ENCODE measurements at regions not wholly inside any gene's neighbourhood (a gene's known extent, or its start where the extent isn't known, plus 50 kb on each side); places are given as distances from the start of the nearest gene placed in this dataset.

DNA sequence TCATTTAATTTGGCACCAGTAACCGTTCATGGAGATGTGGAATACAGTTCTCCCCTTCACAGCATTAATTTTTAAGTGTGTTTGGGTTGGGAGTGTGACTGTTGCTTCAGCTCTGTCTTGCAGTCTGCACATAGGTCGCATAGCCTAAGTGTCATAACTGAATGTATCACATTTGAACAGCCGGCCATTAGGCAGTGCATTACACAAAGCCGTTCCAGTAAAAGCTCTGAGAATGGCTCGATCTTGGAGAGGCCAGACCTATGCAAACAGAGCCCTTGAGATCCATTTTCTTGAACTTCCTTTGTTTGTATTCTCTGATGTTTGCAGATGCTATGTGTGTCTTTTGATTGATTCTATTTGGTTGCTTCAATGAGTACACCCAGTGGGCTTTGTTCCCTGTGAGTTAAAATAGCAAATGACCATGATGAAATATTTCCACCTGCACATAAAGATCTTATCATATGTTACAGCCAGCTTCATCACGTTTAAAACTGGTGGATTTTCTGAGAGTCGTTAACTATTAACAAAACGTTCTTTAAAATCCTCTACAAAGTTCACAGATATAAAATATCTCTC, 1104.9 kb upstream of the SLC10A2 start:
- DNase-seq (ENCODE audit: low read depth in 1 of 2, low spot score in 2 of 2) (no peak), FAIRE-seq (no peak)
- H3K56ac ChIP-seq (replicated peaks; ENCODE audit: insufficient read length, low read depth, low read length): no peak overlapping the region
- no peaks in the 10 kb centered on the region for H3K23me2 ChIP-seq (ENCODE audit: low read depth, low read length)
- H3K27ac ChIP-seq (ENCODE audit: low read depth, low read length): no peak overlapping the region
- no peak overlapping the region for H3K4me2 ChIP-seq (ENCODE audit: insufficient read depth in 1 of 2, low read depth in 2 of 2, low read length in 2 of 2)
- H4K20me1 ChIP-seq (replicated peaks in 1 of 2; ENCODE audit: control insufficient read depth in 1 of 2, insufficient read depth in 2 of 2, low read length in 2 of 2): no peaks in the 10 kb centered on the region
- H3K4me3 ChIP-seq (ENCODE audit: extremely low read depth in 1 of 4, insufficient read depth in 2 of 4, low read depth in 3 of 4, low read length in 4 of 4): no peak overlapping the region
- H2BK12ac ChIP-seq (ENCODE audit: low read depth, low read length): no peak overlapping the region
- H2BK15ac ChIP-seq (ENCODE audit: low read length): no peak overlapping the region
- no peak overlapping the region for H4K91ac ChIP-seq (replicated peaks; ENCODE audit: insufficient read length, low read length)
- no peak overlapping the region for H3K23ac ChIP-seq (ENCODE audit: insufficient read length)
- no peak overlapping the region for H4K5ac ChIP-seq (ENCODE audit: insufficient read length, low read depth, low read length)
- no peak overlapping the region for H2BK5ac ChIP-seq (ENCODE audit: low read depth, low read length)
- H2BK120ac ChIP-seq (replicated peaks; ENCODE audit: low read depth, low read length): no peak overlapping the region
- H4K8ac ChIP-seq (ENCODE audit: extremely low read depth, insufficient read depth, low read length): no peak overlapping the region
- peaks cover 0 to 1% (median 0%) of the 10 kb centered on the region in 4 experiments; a peak in 1 of 7 replicates for H3K27me3 ChIP-seq (replicated peaks in 1 of 4; ENCODE audit: control insufficient read depth in 3 of 4, extremely low read depth in 1 of 4, insufficient read depth in 3 of 4, low read length in 3 of 4)
- no peaks in the 10 kb centered on the region for H3K9me3 ChIP-seq (ENCODE audit: insufficient read depth in 2 of 2, low read depth in 1 of 2, low read length in 1 of 2)
- H2AK5ac ChIP-seq (ENCODE audit: low read depth, low read length): no peak overlapping the region
- no peaks in the 10 kb centered on the region for H3K4me1 ChIP-seq (replicated peaks in 1 of 4; ENCODE audit: control insufficient read depth in 3 of 4, insufficient read depth in 4 of 4, low read length in 3 of 4)
- H3K18ac ChIP-seq (ENCODE audit: extremely low read depth, low read length): no peak overlapping the region
- no peak overlapping the region for H2AFZ ChIP-seq (ENCODE audit: low read length)
- 85% methylated on average over 8 of the region's 8 CpGs; no CpG with 5 or more reads in 1 of the 2 experiments for WGBS, 2 experiments (ENCODE audit: extremely low coverage in 1 of 2, insufficient coverage in 1 of 2, insufficient read length in 1 of 2, insufficient replicate concordance in 2 of 2, low coverage in 1 of 2, low lambda C conversion rate in 2 of 2, missing lambda C conversion rate in 1 of 2)
- no peaks in the 10 kb centered on the region for H3K36me3 ChIP-seq (ENCODE audit: control insufficient read depth in 2 of 4, insufficient read depth in 4 of 4, low read length in 3 of 4)
- CTCF ChIA-PET (ENCODE audit: partially characterized antibody): no interaction called here
- POLR2A ChIA-PET (ENCODE audit: partially characterized antibody): no interaction called here
- H2BK20ac ChIP-seq (ENCODE audit: low read length): no peak overlapping the region
- H3K79me2 ChIP-seq (ENCODE audit: control insufficient read depth in 1 of 2, insufficient read depth in 2 of 2, low read length in 2 of 2): no peaks in the 10 kb centered on the region
- no peak overlapping the region for H3K9ac ChIP-seq (replicated peaks in 1 of 4; ENCODE audit: extremely low read depth in 1 of 4, low read depth in 3 of 4, low read length in 3 of 4)
- no peak overlapping the region for H3K14ac ChIP-seq (ENCODE audit: insufficient read length)
- H3K79me1 ChIP-seq (ENCODE audit: low read depth, low read length): no peaks in the 10 kb centered on the region
- H3K4ac ChIP-seq (replicated peaks; ENCODE audit: insufficient read length, low read depth, low read length): no peak overlapping the region
- no peak for TF ChIP-seq CREB1 (IDR thresholded peaks at IDR 0.05)
